ENCODE measurements at regions not wholly inside any gene's neighbourhood (a gene's known extent, or its start where the extent isn't known, plus 50 kb on each side); places are given as distances from the start of the nearest gene placed in this dataset.

GRCh38 chr12:127043731-127044130, 1223.2 kb upstream of the TMEM132C start:
- TF ChIP-seq CTCF (IDR thresholded peaks at IDR 0.05) = no peak
- no peak for TF ChIP-seq ZFX (IDR thresholded peaks at IDR 0.05; ENCODE audit: borderline replicate concordance)
